ENCODE measurements at regions not wholly inside any gene's neighbourhood (a gene's known extent, or its start where the extent isn't known, plus 50 kb on each side); places are given as distances from the start of the nearest gene placed in this dataset.

GRCh38 chr13:72113931-72114330, 246.9 kb upstream of the DACH1 start:
- TF ChIP-seq CTCF (conservative IDR thresholded peaks at IDR 0.05; ENCODE audit: low read length) (no peak), EZH2phosphoT487 (IDR thresholded peaks at IDR 0.05; ENCODE audit: borderline replicate concordance) (no peak)

Measured in Loucy (cell line).